Subcutaneous abdominal adipose tissue (tissue), 5 donors: ENCODE measurements at regions not wholly inside any gene's neighbourhood (a gene's known extent, or its start where the extent isn't known, plus 50 kb on each side); places are given as distances from the start of the nearest gene placed in this dataset.

ENCODE experiments used
- H3K27ac ChIP-seq: one replicate; pipeline ENCODE4 v1.7.0; 2013; ENCODE audit warnings: low read depth, mild to moderate bottlenecking, inconsistent platforms, low read length, moderate library complexity
- H3K27me3 ChIP-seq, 5 donors: one replicate each; pipeline ENCODE4 v1.7.0; 2013; ENCODE audit warnings: low read length in 5 of 5, inconsistent platforms in 1 of 5; ENCODE audit not compliant: control insufficient read depth in 5 of 5, insufficient read depth in 4 of 5
- H3K36me3 ChIP-seq, 5 donors: one replicate each; pipeline ENCODE4 v1.7.0; 2013; ENCODE audit warnings: low read length in 5 of 5; ENCODE audit not compliant: control insufficient read depth in 5 of 5, insufficient read depth in 5 of 5
- H3K4me1 ChIP-seq, 5 donors: one replicate each; pipeline ENCODE4 v1.7.0; 2013; ENCODE audit warnings: low read length in 5 of 5, mild to moderate bottlenecking in 3 of 5, moderate library complexity in 1 of 5; ENCODE audit not compliant: control insufficient read depth in 5 of 5, insufficient read depth in 5 of 5
- H3K4me3 ChIP-seq, 5 donors: one replicate each; pipeline ENCODE4 v1.7.0; 2013; ENCODE audit warnings: low read length in 5 of 5, low read depth in 1 of 5
- H3K9ac ChIP-seq, 5 donors: one replicate each; pipeline ENCODE4 v1.7.0; 2013; ENCODE audit warnings: low read length in 5 of 5, mild to moderate bottlenecking in 4 of 5, moderate library complexity in 3 of 5
- H3K9me3 ChIP-seq, 5 donors: one replicate each; pipeline ENCODE4 v1.7.0; 2013; ENCODE audit warnings: low read length in 5 of 5; ENCODE audit not compliant: control insufficient read depth in 5 of 5
- donor health status: healthy.
- donor health status: healthy.
- donor health status: healthy.
- donor health status: healthy.
- donor health status: healthy.

GRCh38 chr9:86563936-86564335, 209.7 kb upstream of the TUT7 start:
- Histone ChIP-seq H3K27ac (no peak overlapping the region), H3K4me1 (no peaks in the 10 kb centered on the region), H3K27me3 (peaks cover 0 to 4% (median 0%) of the 10 kb centered on the region in 5 donors), H3K9ac (no peak overlapping the region), H3K4me3 (no peak overlapping the region), H3K9me3 (peaks cover 0 to 10% (median 4%) of the 10 kb centered on the region in 5 donors), H3K36me3 (no peaks in the 10 kb centered on the region)

GRCh38 chr9:86563350-86563749, 209.1 kb upstream of the TUT7 start:
- H3K9me3 ChIP-seq = peaks cover 0 to 7% (median under 1%) of the 10 kb centered on the region in 5 donors
- H3K36me3 ChIP-seq = no peaks in the 10 kb centered on the region
- H3K4me1 ChIP-seq = no peaks in the 10 kb centered on the region
- H3K27ac ChIP-seq = no peak overlapping the region
- no peak overlapping the region for H3K4me3 ChIP-seq
- H3K9ac ChIP-seq = no peak overlapping the region
- peaks cover 0 to 4% (median 0%) of the 10 kb centered on the region in 5 donors for H3K27me3 ChIP-seq

GRCh38 chr9:86562691-86563090, 208.5 kb upstream of the TUT7 start:
- Histone ChIP-seq H3K4me3 (no peak overlapping the region), H3K27ac (no peak overlapping the region), H3K36me3 (no peaks in the 10 kb centered on the region), H3K9ac (no peak overlapping the region), H3K27me3 (peaks cover 0 to 4% (median 0%) of the 10 kb centered on the region in 5 donors), H3K9me3 (peaks cover 0 to 3% (median 0%) of the 10 kb centered on the region in 5 donors), H3K4me1 (no peaks in the 10 kb centered on the region)

- Histone ChIP-seq H3K36me3 (no peaks in the 10 kb centered on the region), H3K9me3 (peaks cover 0 to 3% (median 0%) of the 10 kb centered on the region in 5 donors), H3K4me1 (peaks cover 0 to 6% (median 3%) of the 10 kb centered on the region in 5 donors), H3K27ac (no peak overlapping the region), H3K9ac (no peak overlapping the region), H3K4me3 (no peak overlapping the region), H3K27me3 (peaks cover 0 to 4% (median 2%) of the 10 kb centered on the region in 5 donors)
Measured at GRCh38 chr9:86557918-86558317, 203.7 kb upstream of the TUT7 start.

- Histone ChIP-seq H3K4me3 (no peak overlapping the region), H3K9ac (no peak overlapping the region), H3K36me3 (no peaks in the 10 kb centered on the region), H3K27ac (no peak overlapping the region), H3K9me3 (peaks cover 0 to 3% (median 0%) of the 10 kb centered on the region in 5 donors), H3K27me3 (peaks cover 0 to 4% (median 3%) of the 10 kb centered on the region in 5 donors), H3K4me1 (peaks cover 0 to 6% (median 3%) of the 10 kb centered on the region in 5 donors)
Measured at GRCh38 chr9:86557063-86557766, 203.0 kb upstream of the TUT7 start.

GRCh38 chr9:86555661-86556060, 201.5 kb upstream of the TUT7 start:
- Histone ChIP-seq H3K27me3 (peaks cover 0 to 4% (median 3%) of the 10 kb centered on the region in 5 donors), H3K4me3 (no peak overlapping the region), H3K27ac (no peak overlapping the region), H3K9ac (no peak overlapping the region), H3K4me1 (peaks cover 0 to 6% (median 3%) of the 10 kb centered on the region in 5 donors), H3K36me3 (no peaks in the 10 kb centered on the region), H3K9me3 (peaks cover 0 to 3% (median 0%) of the 10 kb centered on the region in 5 donors)

GRCh38 chr9:86550401-86550800, 196.2 kb upstream of the TUT7 start:
- no peaks in the 10 kb centered on the region for H3K36me3 ChIP-seq
- no peak overlapping the region for H3K4me3 ChIP-seq
- no peak overlapping the region for H3K9ac ChIP-seq
- no peaks in the 10 kb centered on the region for H3K9me3 ChIP-seq
- H3K4me1 ChIP-seq = peaks cover 0 to 12% (median 0%) of the 10 kb centered on the region in 5 donors
- no peak overlapping the region for H3K27ac ChIP-seq
- H3K27me3 ChIP-seq = peaks cover 0 to 10% (median 0%) of the 10 kb centered on the region in 5 donors

- Histone ChIP-seq H3K36me3 (no peaks in the 10 kb centered on the region), H3K9ac (no peak overlapping the region), H3K27ac (no peak overlapping the region), H3K9me3 (no peaks in the 10 kb centered on the region), H3K27me3 (peaks cover 0 to 10% (median 0%) of the 10 kb centered on the region in 5 donors), H3K4me3 (no peak overlapping the region), H3K4me1 (peaks cover 0 to 12% (median 0%) of the 10 kb centered on the region in 5 donors)
Measured at GRCh38 chr9:86549920-86550319, 195.7 kb upstream of the TUT7 start.

GRCh38 chr9:86549401-86549811, 195.2 kb upstream of the TUT7 start:
- peaks cover 0 to 10% (median 0%) of the 10 kb centered on the region in 5 donors for H3K27me3 ChIP-seq
- H3K36me3 ChIP-seq = no peaks in the 10 kb centered on the region
- H3K9me3 ChIP-seq = no peaks in the 10 kb centered on the region
- H3K9ac ChIP-seq = no peak overlapping the region
- no peak overlapping the region for H3K27ac ChIP-seq
- H3K4me3 ChIP-seq = no peak overlapping the region
- peaks cover 0 to 12% (median 0%) of the 10 kb centered on the region in 5 donors for H3K4me1 ChIP-seq

GRCh38 chr9:86548220-86548619, 194.0 kb upstream of the TUT7 start:
- no peaks in the 10 kb centered on the region for H3K9me3 ChIP-seq
- no peak overlapping the region for H3K27ac ChIP-seq
- no peaks in the 10 kb centered on the region for H3K36me3 ChIP-seq
- H3K4me1 ChIP-seq = peaks cover 0 to 12% (median 0%) of the 10 kb centered on the region in 5 donors
- H3K27me3 ChIP-seq = peaks cover 0 to 10% (median 0%) of the 10 kb centered on the region in 5 donors
- no peak overlapping the region for H3K9ac ChIP-seq
- H3K4me3 ChIP-seq = no peak overlapping the region
